A549 (cell line): ENCODE measurements at regions not wholly inside any gene's neighbourhood (a gene's known extent, or its start where the extent isn't known, plus 50 kb on each side); places are given as distances from the start of the nearest gene placed in this dataset.

Experiments
- ATAC-seq, 2 experiments: fragments of 200-7000 bp in 1 of 2; fragments of >200 bp in 1 of 2; cut with Nextera tagmentation in 1 of 2; cut with Tn5 transposase in 1 of 2; 3 replicates each; pipeline versions ENCODE4 v1.8.0 to v1.9.1; 2018 to 2020; ENCODE audit warnings: mild to moderate bottlenecking in 1 of 2, moderate library complexity in 1 of 2
- CTCF ChIA-PET: fragments of 300-600 bp; sonication (Branson Sonifier 250); formaldehyde crosslinking; extraction: SDS; loops from one replicate; lab custom pipeline; 2021; ENCODE audit warnings: antibody characterized with exemption, inconsistent platforms; lab: Yijun Ruan, JAX
- POLR2A ChIA-PET: fragments of 350-600 bp; formaldehyde crosslinking; extraction: SDS; loops from one replicate; lab custom pipeline; 2021; ENCODE audit warnings: antibody characterized with exemption, inconsistent platforms; lab: Yijun Ruan, JAX
- DNase-seq, 2 experiments: peaks; one replicate each; pipeline versions ENCODE4 v3.0.0 to v3.0.0-alpha.2; 2011 to 2016; ENCODE audit warnings: low read depth in 1 of 2, low spot score in 1 of 2
- FAIRE-seq: peaks from 2 replicates; lab custom pipeline; 2011; peaks lifted over from hg19 to GRCh38; lab: Jason Lieb, UNC
- H3K27ac ChIP-seq, 2 experiments: fragments of >200 bp; sonication (Bioruptor Twin); formaldehyde crosslinking; 3 replicates each; pipeline ENCODE4 v1.5.1; 2016 to 2017
- H3K4me1 ChIP-seq: fragments of >200 bp; sonication (Bioruptor Twin); formaldehyde crosslinking; 3 replicates; pipeline ENCODE4 v1.6.1; 2016
- H3K4me2 ChIP-seq: fragments of >200 bp; sonication (Bioruptor Twin); formaldehyde crosslinking; 3 replicates; pipeline ENCODE4 v1.6.1; 2016
- H3K4me3 ChIP-seq: fragments of >200 bp; sonication (Bioruptor Twin); formaldehyde crosslinking; 3 replicates; pipeline ENCODE4 v1.5.1; 2016
- H3K9me3 ChIP-seq: fragments of >200 bp; sonication (Bioruptor Twin); formaldehyde crosslinking; 3 replicates; pipeline ENCODE4 v1.6.1; 2016
- ATOH8 ChIP-seq: fragments of 250-450 bp; sonication (Bioruptor Pico); IDR thresholded peaks from 2 replicates; pipeline ENCODE4 v1.5.0; 2020; ENCODE audit warnings: low read depth, mild to moderate bottlenecking, moderate library complexity
- BCL3 ChIP-seq: fragments of >200 bp; sonication (Bioruptor Twin); formaldehyde crosslinking; IDR thresholded peaks from 3 replicates; pipeline ENCODE4 v1.6.1; 2016
- CBX2 ChIP-seq: fragments of 200-600 bp; sonication (generic); IDR thresholded peaks from 2 replicates; pipeline ENCODE4 v1.6.1; 2016; ENCODE audit warnings: low read depth, mild to moderate bottlenecking, borderline replicate concordance
- CBX8 ChIP-seq: fragments of 200-600 bp; sonication (generic); IDR thresholded peaks from 2 replicates; pipeline ENCODE4 v1.6.1; 2016
- CHD2 ChIP-seq: fragments of 150-350 bp; IDR thresholded peaks from 2 replicates; pipeline ENCODE4 v1.6.1; 2014; ENCODE audit warnings: low read length; ENCODE audit not compliant: partially characterized antibody
- EHF ChIP-seq: fragments of 250-450 bp; sonication (Bioruptor Pico); IDR thresholded peaks from 2 replicates; pipeline ENCODE4 v1.5.0; 2020; ENCODE audit warnings: mild to moderate bottlenecking
- EHMT2 ChIP-seq: fragments of 200-600 bp; sonication (generic); IDR thresholded peaks from 2 replicates; pipeline ENCODE4 v1.6.1; 2016; ENCODE audit warnings: antibody characterized with exemption, low read depth, mild to moderate bottlenecking, moderate library complexity
- FOSB ChIP-seq: fragments of 250-450 bp; sonication (Bioruptor Pico); IDR thresholded peaks from 2 replicates; pipeline ENCODE4 v1.5.0; 2020; ENCODE audit warnings: mild to moderate bottlenecking, moderate library complexity
- FOSL2 ChIP-seq, 2 experiments: fragments of 450-650 bp in 1 of 2; fragments of >200 bp in 1 of 2; sonication (Bioruptor Twin) in 1 of 2; formaldehyde crosslinking; IDR thresholded peaks; 2 replicates each; pipeline versions ENCODE4 v1.5.0 to v1.6.1; 2016 to 2020; ENCODE audit warnings: mild to moderate bottlenecking in 1 of 2, moderate library complexity in 1 of 2
- GATA3 ChIP-seq: IDR thresholded peaks from 2 replicates; pipeline ENCODE4 v1.6.1; 2012; ENCODE audit warnings: borderline replicate concordance
- HEYL ChIP-seq: fragments of 250-450 bp; sonication (Bioruptor Pico); IDR thresholded peaks from 2 replicates; pipeline ENCODE4 v1.8.0; 2021; ENCODE audit warnings: mild to moderate bottlenecking, moderate library complexity
- HOXA7 ChIP-seq: fragments of 250-450 bp; sonication (Bioruptor Pico); IDR thresholded peaks from 2 replicates; pipeline ENCODE4 v1.5.0; 2020; ENCODE audit warnings: mild to moderate bottlenecking, moderate library complexity
- HOXB5 ChIP-seq: fragments of 250-450 bp; sonication (Bioruptor Pico); IDR thresholded peaks from 2 replicates; pipeline ENCODE4 v1.5.0; 2020; ENCODE audit warnings: mild to moderate bottlenecking, moderate library complexity
- MAFK ChIP-seq: fragments of 450-650 bp; IDR thresholded peaks from 2 replicates; pipeline ENCODE4 v1.6.1; 2014; ENCODE audit not compliant: partially characterized antibody
- MAZ ChIP-seq: fragments of 150-350 bp; IDR thresholded peaks from 2 replicates; pipeline ENCODE4 v1.6.1; 2014; ENCODE audit warnings: antibody characterized with exemption, low read depth, low read length, borderline replicate concordance
- NPAS2 ChIP-seq: fragments of 250-450 bp; sonication (Bioruptor Pico); IDR thresholded peaks from 2 replicates; pipeline ENCODE4 v1.8.0; 2022; ENCODE audit warnings: mild to moderate bottlenecking, moderate library complexity, borderline replicate concordance
- POLR2A ChIP-seq: IDR thresholded peaks from 2 replicates; pipeline ENCODE4 v1.6.1; 2012; ENCODE audit warnings: mild to moderate bottlenecking, low read length
- POLR2AphosphoS2 ChIP-seq: conservative IDR thresholded peaks from 2 replicates; pipeline ENCODE4 v1.6.1; 2012; ENCODE audit warnings: low read length, improper control_type of control experiment, inconsistent platforms
- RCOR1 ChIP-seq: fragments of 150-350 bp; IDR thresholded peaks from 2 replicates; pipeline ENCODE4 v1.6.1; 2014; ENCODE audit warnings: antibody characterized with exemption, low read length, low read depth
- RFX5 ChIP-seq: fragments of 450-650 bp; IDR thresholded peaks from 2 replicates; pipeline ENCODE4 v1.7.1; 2014; ENCODE audit warnings: antibody characterized with exemption, mild to moderate bottlenecking, moderate library complexity
- TFCP2L1 ChIP-seq: fragments of 250-450 bp; sonication (Bioruptor Pico); IDR thresholded peaks from 2 replicates; pipeline ENCODE4 v1.5.0; 2021; ENCODE audit warnings: mild to moderate bottlenecking
- ZFP36 ChIP-seq: fragments of 450-650 bp; IDR thresholded peaks from 2 replicates; pipeline ENCODE4 v1.6.1; 2014; ENCODE audit warnings: borderline replicate concordance; ENCODE audit not compliant: partially characterized antibody
- ZNF302 ChIP-seq: fragments of 250-450 bp; sonication (Bioruptor Pico); IDR thresholded peaks from 2 replicates; pipeline ENCODE4 v1.9.0; 2021; ENCODE audit warnings: inconsistent platforms, mild to moderate bottlenecking, moderate library complexity
- WGBS: methylation state at CpG from one replicate; pipeline ENCODE4 v1.1.6; 2017; ENCODE audit errors: missing lambda C conversion rate; 5-methylcytosine and 5-hydroxymethylcytosine counted together

GRCh38 chr3:102141928-102142239 is 292.6 kb downstream of the NFKBIZ start:
- TF ChIP-seq RFX5 = no peak
- no peak for TF ChIP-seq HOXA7 (CRISPR knock-in tag)
- no peak for TF ChIP-seq CBX8
- TF ChIP-seq MAZ = no peak
- TF ChIP-seq CBX2 = no peak
- TF ChIP-seq EHMT2 = no peak
- no peak for TF ChIP-seq FOSB
- TF ChIP-seq FOSL2 (IDR thresholded peaks at IDR 0.05) = no peak
- TF ChIP-seq FOSL2 (CRISPR knock-in tag; IDR thresholded peaks at IDR 0.05) = no peak
- no peak for TF ChIP-seq ZFP36
- TF ChIP-seq TFCP2L1 (CRISPR knock-in tag) = no peak
- no peak for TF ChIP-seq CHD2
- TF ChIP-seq POLR2A = no peak
- TF ChIP-seq HOXB5 = no peak
- no peak for TF ChIP-seq NPAS2 (CRISPR knock-in tag)
- no peak for TF ChIP-seq GATA3
- DNase-seq (no peak), FAIRE-seq (peak; percentile 39), ATAC-seq (no peak)
- H3K9me3 ChIP-seq = no peaks in the 10 kb centered on the region
- no peak overlapping the region for H3K27ac ChIP-seq
- H3K4me3 ChIP-seq = no peak overlapping the region
- no peak overlapping the region for H3K4me2 ChIP-seq
- ChIA-PET POLR2A (no interaction called here), CTCF (interaction anchor here (0.8 kb wide), 1 partner anchor 83 kb away, joined by 4 read pairs; no protein-coding TSS in a partner anchor)
- 72% methylated on average over 1 of the region's 1 CpG for WGBS
- no peaks in the 10 kb centered on the region for H3K4me1 ChIP-seq

GRCh38 chr3:102142379-102143060 is 292.3 kb upstream of the ZPLD1 start:
- WGBS = 52% methylated on average over 2 of the region's 2 CpGs

DNA sequence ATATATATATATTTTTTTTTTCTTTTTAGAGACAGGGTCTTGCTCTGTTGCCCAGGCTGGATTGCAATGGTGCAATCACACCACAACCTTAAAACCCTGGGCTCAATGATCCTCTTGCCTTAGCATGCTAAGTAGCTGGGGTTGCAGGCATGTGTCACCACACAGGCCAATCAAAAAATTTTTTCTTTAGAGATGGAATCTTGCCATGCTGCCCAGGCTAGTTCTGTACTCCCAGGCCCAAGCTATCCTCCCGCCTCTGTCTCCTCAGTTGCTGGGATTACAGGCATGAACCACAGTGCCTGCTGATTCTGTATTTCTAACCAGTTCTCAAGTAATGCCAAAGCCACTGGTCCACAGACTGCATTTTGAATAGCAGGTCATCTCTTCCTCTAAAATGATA is 291.3 kb upstream of the ZPLD1 start:
- no peaks in the 10 kb centered on the region for H3K9me3 ChIP-seq
- no peak for TF ChIP-seq POLR2AphosphoS2
- no peak for TF ChIP-seq ATOH8
- no peak for TF ChIP-seq ZNF302 (CRISPR knock-in tag)
- no peak for TF ChIP-seq HEYL (CRISPR knock-in tag)
- TF ChIP-seq BCL3 = no peak
- TF ChIP-seq RCOR1 = no peak
- TF ChIP-seq TFCP2L1 (CRISPR knock-in tag) = no peak
- TF ChIP-seq MAFK = no peak
- TF ChIP-seq EHF (CRISPR knock-in tag) = no peak
- no peak for TF ChIP-seq CBX8
- TF ChIP-seq, all 56 proteins: peak for 0
- 86% methylated on average over 1 of the region's 1 CpG for WGBS
- ATAC-seq (no peak), FAIRE-seq (no peak), DNase-seq (no peak)
- Histone ChIP-seq H3K4me1 (no peaks in the 10 kb centered on the region), H3K4me2 (no peak overlapping the region), H3K4me3 (no peak overlapping the region), H3K27ac (no peak overlapping the region)
- POLR2A ChIA-PET = no interaction called here
- CTCF ChIA-PET = no interaction called here

More at GRCh38 chr3:102142379-102143060, 292.3 kb upstream of the ZPLD1 start:
- H3K27ac ChIP-seq = no peak overlapping the region
- no peak overlapping the region for H3K4me3 ChIP-seq
- CTCF ChIA-PET = interaction anchor here (0.7 to 1.0 kb wide), 2 partner anchors 15 to 29 kb away, joined by 3 read pairs; no protein-coding TSS in a partner anchor
- DNase-seq (no peak), ATAC-seq (no peak), FAIRE-seq (no peak)
- POLR2A ChIA-PET = no interaction called here
- H3K4me1 ChIP-seq = no peaks in the 10 kb centered on the region
- no peak overlapping the region for H3K4me2 ChIP-seq
- TF ChIP-seq MAZ = no peak
- H3K9me3 ChIP-seq = no peaks in the 10 kb centered on the region
